ENCODE measurements at regions not wholly inside any gene's neighbourhood (a gene's known extent, or its start where the extent isn't known, plus 50 kb on each side); places are given as distances from the start of the nearest gene placed in this dataset.

DNA sequence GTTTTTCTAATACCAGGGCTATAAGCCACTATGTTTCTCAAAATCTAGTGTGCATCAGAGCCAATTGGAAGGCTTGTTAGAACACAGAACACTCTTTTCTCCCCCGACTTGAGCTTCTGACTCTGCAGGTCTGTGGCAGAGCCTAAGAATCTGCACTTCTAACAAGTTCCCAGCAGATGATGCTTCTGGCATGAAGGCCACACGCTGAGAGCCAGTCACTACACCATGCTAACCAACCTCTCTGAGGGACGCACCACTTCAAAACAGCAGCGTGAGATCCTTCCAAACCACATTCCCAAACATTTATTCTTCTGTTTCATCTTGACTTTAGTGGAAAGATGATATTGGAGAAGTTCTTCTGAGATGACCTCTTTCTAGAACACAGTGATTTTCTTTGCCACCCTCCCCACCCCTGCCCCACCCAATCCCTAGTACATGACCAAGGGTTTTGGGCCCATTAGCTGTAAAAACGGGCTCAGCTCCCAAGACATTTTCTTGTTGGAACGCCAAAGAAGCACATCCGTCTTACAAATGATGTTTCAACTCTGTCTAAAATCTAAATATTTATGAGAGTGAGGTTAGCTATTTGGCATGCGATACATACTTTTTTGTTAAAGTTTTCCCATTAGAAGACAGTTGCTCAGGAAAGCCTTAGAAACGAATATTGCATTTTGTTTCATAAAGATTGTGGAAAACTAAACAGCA lies 391.9 kb downstream of the TMEM182 start:
- no peak overlapping the region for H3K27ac Mint-ChIP-seq
- ATAC-seq (ENCODE audit: low read depth) (no peak), DNase-seq (no peak)
- peaks cover 22% of the 10 kb centered on the region for H3K27me3 Mint-ChIP-seq
- H3K4me1 Mint-ChIP-seq: peaks cover 10% of the 10 kb centered on the region
- POLR2A ChIA-PET: no interaction called here
- H3K4me3 Mint-ChIP-seq: no peak overlapping the region
- peaks cover 6% of the 10 kb centered on the region for H3K9me3 Mint-ChIP-seq
- H3K36me3 Mint-ChIP-seq: peaks cover 10% of the 10 kb centered on the region

DNA sequence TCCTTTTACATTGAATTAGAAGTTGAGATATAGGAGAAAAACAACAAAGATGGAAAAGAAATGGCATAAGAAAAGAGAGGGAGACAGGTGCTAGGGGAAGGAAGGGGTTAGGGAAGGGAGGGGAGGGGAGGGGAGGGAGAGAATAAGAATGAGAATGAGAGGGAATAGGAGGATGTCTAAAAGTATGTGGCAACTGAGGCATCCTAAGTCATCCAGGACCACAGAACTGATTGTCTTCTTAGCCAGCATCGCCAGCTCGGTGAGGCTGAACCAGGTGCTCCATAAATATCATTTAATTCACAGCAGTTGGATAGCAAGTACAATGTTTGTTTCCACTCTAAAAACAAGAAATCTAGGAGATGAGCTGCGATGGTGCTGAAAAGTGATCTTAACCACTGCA lies 393.5 kb downstream of the TMEM182 start:
- no peak overlapping the region for H3K27ac Mint-ChIP-seq
- H3K9me3 Mint-ChIP-seq: peaks cover 5% of the 10 kb centered on the region
- no peak for DNase-seq
- no peak overlapping the region for H3K4me3 Mint-ChIP-seq
- ATAC-seq (ENCODE audit: low read depth): no peak
- peaks cover 26% of the 10 kb centered on the region for H3K27me3 Mint-ChIP-seq
- H3K4me1 Mint-ChIP-seq: peaks cover 12% of the 10 kb centered on the region
- peaks cover 10% of the 10 kb centered on the region for H3K36me3 Mint-ChIP-seq
- POLR2A ChIA-PET: no interaction called here

DNA sequence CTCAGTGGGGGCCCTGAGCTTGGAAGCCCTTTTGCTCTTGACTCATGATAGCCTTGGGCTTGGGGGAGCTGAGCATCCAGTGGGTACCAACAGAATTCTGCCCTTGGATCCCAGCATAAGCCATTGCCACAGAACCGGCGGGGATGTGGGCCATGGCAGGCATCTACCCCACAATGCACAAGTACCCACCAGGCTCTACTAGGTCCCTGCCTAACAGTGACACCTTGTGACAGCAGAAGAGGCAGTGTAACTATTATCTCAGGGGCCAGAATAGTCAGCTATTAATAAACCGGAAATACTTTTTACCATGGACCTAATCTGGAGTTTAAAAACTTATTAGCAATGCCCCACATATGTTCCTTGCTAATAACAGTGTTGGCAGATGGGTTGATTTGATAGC lies 397.2 kb downstream of the TMEM182 start:
- DNase-seq (no peak), ATAC-seq (ENCODE audit: low read depth) (no peak)
- Mint-ChIP-seq H3K27me3 (peaks cover 22% of the 10 kb centered on the region), H3K9me3 (no peaks in the 10 kb centered on the region), H3K36me3 (no peaks in the 10 kb centered on the region), H3K4me3 (no peak overlapping the region), H3K4me1 (peaks cover 3% of the 10 kb centered on the region), H3K27ac (no peak overlapping the region)
- POLR2A ChIA-PET: no interaction called here

DNA sequence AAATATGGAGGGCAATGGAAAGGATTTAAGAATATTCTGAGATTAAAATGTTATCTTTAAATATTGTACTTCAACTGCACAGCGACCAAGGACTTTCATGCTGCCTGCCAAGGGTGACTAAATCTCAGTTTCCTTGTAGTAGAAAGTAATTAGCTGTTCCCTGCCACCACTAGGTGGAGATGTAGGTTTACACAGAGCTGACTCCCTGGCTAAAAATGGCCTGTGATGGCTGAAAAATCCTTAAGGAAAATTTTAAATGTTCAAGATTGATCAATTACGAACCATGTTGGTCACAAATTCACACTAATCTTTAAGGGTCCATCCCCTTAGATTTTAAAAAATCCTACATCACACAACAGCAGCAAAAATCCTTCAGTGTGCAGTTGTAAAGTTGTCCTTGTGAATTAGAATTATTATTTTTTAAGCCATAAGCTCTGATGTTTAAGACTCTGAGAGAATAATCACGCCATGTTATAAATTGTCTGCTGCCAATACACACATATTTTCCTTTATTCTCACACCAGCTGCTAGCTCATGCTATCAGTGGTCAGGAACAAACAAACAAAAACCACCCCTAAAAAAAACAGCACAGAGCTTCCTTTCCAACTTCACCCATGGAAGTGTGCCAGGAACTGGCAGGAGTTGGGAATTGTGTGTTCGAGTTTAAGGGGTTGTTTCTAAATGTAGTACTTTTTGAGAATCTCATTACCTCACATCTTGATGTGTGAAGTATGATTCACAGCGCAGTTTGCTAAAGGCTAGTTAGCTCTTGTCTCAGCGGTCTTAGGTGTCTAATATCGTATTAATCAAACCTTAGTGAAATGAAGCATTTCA lies 399.8 kb downstream of the TMEM182 start:
- Mint-ChIP-seq H3K9me3 (no peaks in the 10 kb centered on the region), H3K27ac (no peak overlapping the region), H3K4me1 (peaks cover 3% of the 10 kb centered on the region), H3K36me3 (no peaks in the 10 kb centered on the region), H3K27me3 (peaks cover 14% of the 10 kb centered on the region), H3K4me3 (no peak overlapping the region)
- POLR2A ChIA-PET: no interaction called here
- ATAC-seq (ENCODE audit: low read depth) (no peak), DNase-seq (no peak)

DNA sequence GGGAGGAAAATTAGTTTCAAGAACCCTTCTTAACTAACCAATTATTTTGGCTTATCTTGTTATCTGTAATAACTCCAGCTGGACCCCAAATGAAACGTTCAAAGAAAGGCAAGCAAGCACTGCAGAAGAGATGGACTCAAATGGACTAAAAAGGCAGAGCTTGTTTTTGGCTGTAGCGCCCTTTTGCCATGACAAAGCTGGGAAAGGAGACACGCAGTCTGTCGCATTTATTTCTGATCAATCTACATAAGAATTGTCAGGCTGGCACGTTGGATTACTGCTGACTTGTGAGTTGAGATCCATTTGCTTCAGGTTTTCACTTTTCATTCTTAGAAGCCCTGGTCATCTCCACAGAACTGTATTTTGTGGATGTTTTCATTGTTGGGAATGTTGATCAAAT lies 402.9 kb downstream of the TMEM182 start:
- no peak overlapping the region for H3K27ac Mint-ChIP-seq
- ATAC-seq (ENCODE audit: low read depth) (no peak), DNase-seq (no peak)
- no peak overlapping the region for H3K4me3 Mint-ChIP-seq
- peaks cover 7% of the 10 kb centered on the region for H3K27me3 Mint-ChIP-seq
- H3K36me3 Mint-ChIP-seq: no peaks in the 10 kb centered on the region
- no peaks in the 10 kb centered on the region for H3K9me3 Mint-ChIP-seq
- POLR2A ChIA-PET: no interaction called here
- H3K4me1 Mint-ChIP-seq: no peaks in the 10 kb centered on the region

DNA sequence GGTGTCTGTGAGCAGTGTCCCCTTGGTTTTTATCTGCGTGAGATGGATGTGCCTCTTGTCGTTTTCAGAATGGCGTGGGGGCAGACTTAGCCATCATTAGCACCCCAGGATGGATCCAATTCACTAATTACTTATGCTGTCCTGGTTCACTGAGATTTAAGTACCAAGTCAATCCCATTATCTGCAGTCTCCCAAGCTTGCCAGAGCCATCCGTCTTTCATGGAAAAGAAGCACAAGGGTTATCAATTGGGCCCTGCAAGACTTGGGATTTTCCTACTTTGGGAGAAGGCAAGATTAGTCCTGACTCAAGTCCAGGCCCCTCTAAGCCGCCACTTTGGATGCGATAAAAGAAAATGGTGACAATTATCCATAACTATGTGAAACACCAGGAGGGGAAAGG lies 404.0 kb downstream of the TMEM182 start:
- Mint-ChIP-seq H3K4me3 (no peak overlapping the region), H3K27ac (no peak overlapping the region), H3K36me3 (no peaks in the 10 kb centered on the region), H3K4me1 (no peaks in the 10 kb centered on the region), H3K9me3 (no peaks in the 10 kb centered on the region), H3K27me3 (peaks cover 6% of the 10 kb centered on the region)
- ATAC-seq (ENCODE audit: low read depth) (no peak), DNase-seq (no peak)
- POLR2A ChIA-PET: no interaction called here

DNA sequence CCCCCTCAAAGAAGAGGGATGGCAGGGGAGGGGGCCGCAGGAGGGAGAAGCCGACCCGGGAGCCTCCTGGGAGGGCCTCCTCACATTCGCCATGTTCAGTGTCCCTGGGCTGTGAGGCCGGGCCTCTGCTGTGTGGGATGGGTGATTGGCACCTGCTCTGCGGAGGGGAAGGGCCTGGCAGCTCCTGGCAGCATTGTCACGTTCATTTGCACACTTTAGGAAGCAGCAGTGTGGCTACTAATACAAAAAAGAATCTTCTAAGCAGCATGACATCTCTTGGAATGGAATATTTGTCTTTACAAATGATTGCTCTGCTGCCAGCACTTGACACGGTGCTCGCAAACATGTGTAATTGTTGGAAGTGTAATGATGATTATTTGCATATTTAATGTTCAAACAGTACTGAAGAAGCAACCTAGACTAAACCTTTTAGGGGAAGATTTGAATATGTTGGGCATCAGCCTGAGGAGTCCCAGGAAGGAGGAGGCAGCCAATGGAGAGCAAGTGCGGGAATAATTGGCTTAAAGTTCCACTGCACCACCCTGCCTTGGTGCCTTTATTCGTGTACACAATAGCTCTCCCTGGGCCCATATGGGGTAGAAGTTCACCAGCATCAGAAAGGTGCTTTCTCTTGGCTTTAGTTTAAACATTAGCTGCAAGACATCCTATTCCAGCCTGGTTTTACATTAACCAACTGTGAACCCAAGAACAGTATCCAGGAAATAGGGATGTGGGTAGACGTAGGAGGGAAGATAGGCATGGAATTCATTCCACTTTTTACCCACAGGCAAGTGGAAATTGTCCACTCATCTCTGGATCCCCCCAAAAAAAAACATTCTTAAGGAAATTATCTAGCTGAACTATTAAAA lies 404.9 kb downstream of the TMEM182 start:
- no peaks in the 10 kb centered on the region for H3K36me3 Mint-ChIP-seq
- no peaks in the 10 kb centered on the region for H3K4me1 Mint-ChIP-seq
- no peak overlapping the region for H3K4me3 Mint-ChIP-seq
- DNase-seq (no peak), ATAC-seq (ENCODE audit: low read depth) (no peak)
- no peaks in the 10 kb centered on the region for H3K9me3 Mint-ChIP-seq
- POLR2A ChIA-PET: no interaction called here
- no peak overlapping the region for H3K27ac Mint-ChIP-seq
- H3K27me3 Mint-ChIP-seq: peaks cover 6% of the 10 kb centered on the region

DNA sequence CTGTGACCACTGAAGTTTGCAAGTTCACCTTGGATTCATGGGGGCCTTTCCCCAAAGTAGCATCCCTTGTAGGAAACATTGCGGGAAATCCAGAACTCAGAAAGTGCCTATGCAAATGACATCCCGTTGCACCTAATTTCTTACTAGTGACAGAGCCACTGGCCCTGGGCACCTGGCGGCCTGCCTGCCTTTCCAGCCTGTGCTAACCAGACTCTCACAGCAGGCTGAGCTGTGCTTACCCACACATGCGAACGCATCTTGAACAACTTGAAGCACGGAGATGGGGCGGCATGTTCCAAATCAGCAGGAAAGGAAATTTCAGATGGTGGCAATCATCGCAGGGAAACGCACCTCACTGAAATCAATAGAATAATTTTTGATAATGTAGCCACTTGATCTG lies 405.8 kb downstream of the TMEM182 start:
- Mint-ChIP-seq H3K27me3 (peaks cover 6% of the 10 kb centered on the region), H3K9me3 (no peaks in the 10 kb centered on the region), H3K36me3 (no peaks in the 10 kb centered on the region), H3K4me1 (no peaks in the 10 kb centered on the region), H3K4me3 (no peak overlapping the region), H3K27ac (no peak overlapping the region)
- POLR2A ChIA-PET: no interaction called here
- DNase-seq: no peak
- ATAC-seq (ENCODE audit: low read depth): no peak

DNA sequence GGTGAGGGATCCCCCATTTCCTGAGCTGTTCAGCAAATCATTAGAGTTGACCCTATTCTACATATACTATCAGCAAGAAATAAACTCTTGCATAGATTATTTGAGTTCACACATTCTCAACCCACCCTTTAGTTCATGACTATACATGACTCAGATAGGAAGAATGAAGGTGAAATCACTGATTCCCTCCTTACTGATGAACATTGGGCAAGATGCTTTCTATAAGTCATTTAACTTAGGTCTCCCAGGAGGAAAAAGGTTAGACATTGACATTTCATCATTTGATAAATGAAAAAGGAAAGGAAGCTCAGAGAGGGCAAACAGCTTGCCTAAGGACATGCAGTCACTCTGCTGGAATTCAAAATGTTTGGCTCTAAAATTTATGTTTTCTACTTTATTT lies 408.0 kb downstream of the TMEM182 start:
- Mint-ChIP-seq H3K27me3 (peaks cover 3% of the 10 kb centered on the region), H3K36me3 (no peaks in the 10 kb centered on the region), H3K4me1 (no peaks in the 10 kb centered on the region), H3K9me3 (no peaks in the 10 kb centered on the region), H3K27ac (no peak overlapping the region), H3K4me3 (no peak overlapping the region)
- ATAC-seq (ENCODE audit: low read depth) (no peak), DNase-seq (no peak)
- POLR2A ChIA-PET: no interaction called here

DNA sequence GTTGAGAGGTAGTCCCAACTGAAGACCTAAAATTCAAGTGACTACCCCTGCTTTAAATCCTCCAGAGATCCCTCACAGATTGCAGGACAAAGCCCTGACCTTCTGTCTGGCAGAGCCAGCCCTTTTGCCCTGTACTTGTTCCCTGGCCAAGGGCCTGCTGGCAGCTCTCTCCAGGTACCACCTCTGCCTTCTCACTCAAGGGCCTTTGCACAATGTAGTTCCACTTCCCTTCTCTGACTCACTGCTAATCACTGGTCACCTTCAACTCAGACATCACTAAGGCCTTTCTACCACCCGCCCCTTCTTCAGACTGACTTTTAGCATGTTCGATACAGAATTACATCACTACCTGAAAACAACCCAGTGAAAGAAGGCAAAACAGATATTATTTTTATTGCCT lies 411.0 kb downstream of the TMEM182 start:
- ATAC-seq (ENCODE audit: low read depth) (no peak), DNase-seq (no peak)
- peaks cover 2% of the 10 kb centered on the region for H3K9me3 Mint-ChIP-seq
- H3K27ac Mint-ChIP-seq: no peak overlapping the region
- H3K36me3 Mint-ChIP-seq: no peaks in the 10 kb centered on the region
- H3K4me3 Mint-ChIP-seq: no peak overlapping the region
- POLR2A ChIA-PET: no interaction called here
- H3K4me1 Mint-ChIP-seq: no peaks in the 10 kb centered on the region
- peaks cover 9% of the 10 kb centered on the region for H3K27me3 Mint-ChIP-seq

DNA sequence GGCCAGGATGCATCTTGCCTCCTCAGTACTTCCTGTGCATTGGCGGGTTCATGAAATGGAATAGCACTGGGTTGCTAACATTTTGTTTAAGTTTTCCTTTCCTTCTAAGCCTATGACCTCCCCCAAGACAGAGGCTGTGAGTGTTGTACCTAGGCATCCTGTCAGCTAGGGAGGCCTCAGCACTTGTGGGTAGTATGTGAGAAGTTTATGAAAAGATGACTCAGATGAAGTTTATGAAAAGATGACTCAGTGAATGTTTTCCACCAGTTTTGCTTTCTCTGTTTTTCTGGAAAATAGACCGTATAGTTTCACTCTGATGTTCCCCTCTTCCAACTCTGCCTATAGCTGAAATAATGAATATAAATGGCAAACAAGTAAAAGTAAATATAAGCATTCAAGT lies 412.9 kb downstream of the TMEM182 start:
- H3K27ac Mint-ChIP-seq: no peak overlapping the region
- peaks cover 2% of the 10 kb centered on the region for H3K9me3 Mint-ChIP-seq
- DNase-seq: no peak
- H3K4me1 Mint-ChIP-seq: no peaks in the 10 kb centered on the region
- no peaks in the 10 kb centered on the region for H3K36me3 Mint-ChIP-seq
- POLR2A ChIA-PET: no interaction called here
- no peak for ATAC-seq (ENCODE audit: low read depth)
- peaks cover 8% of the 10 kb centered on the region for H3K27me3 Mint-ChIP-seq
- H3K4me3 Mint-ChIP-seq: no peak overlapping the region

DNA sequence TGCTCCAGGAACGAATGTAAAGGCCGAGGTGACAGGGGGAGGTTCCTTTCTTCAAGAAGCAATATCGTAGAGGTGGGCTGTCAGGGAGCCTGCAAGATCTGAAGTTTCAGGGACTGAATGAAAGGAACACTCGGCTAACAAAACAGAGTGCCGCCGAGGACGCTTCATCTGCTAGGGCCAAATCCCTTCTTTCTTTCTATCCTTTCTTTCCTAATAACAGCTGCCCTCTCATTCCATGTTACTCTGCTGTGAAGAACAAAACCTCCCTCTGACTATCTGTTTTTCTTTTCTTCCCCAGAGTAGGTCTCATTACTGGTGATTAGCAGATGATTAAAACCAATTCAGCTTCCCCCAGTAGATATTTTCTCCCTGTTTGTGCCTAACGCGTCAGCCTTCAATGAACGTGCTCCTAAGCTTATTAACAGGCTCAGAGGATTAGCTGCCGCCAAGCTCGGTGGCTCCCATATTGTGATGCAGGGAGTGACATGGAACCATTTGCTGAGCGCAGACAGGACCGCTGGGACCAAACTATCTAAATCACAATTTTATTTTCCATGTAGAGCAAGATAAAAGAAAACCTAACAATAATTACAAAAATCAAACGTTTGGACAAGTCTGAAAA lies 414.6 kb downstream of the TMEM182 start:
- POLR2A ChIA-PET: no interaction called here
- Mint-ChIP-seq H3K27ac (no peak overlapping the region), H3K9me3 (peaks cover 2% of the 10 kb centered on the region), H3K27me3 (peaks cover 6% of the 10 kb centered on the region), H3K4me1 (no peaks in the 10 kb centered on the region), H3K4me3 (no peak overlapping the region), H3K36me3 (no peaks in the 10 kb centered on the region)
- no peak for DNase-seq
- no peak for ATAC-seq (ENCODE audit: low read depth)

DNA sequence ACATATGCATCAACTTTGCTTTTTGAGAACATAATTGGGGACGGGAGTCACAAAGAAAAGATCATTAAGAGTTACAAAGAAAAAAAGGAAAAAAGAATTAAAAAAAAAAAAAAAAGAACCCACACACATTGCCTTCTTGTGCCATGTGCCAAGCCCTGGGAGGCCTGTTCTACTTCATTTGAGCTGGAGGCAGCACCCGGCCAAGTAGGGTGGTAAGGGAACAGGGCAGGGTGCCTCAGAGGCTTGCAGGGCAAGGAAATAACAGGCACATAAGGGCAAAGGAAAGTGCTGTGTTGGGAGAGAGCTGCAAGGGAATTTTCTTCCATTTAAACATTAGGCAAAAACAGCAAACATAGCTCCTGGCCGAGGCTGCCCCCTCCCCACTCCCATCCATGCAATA lies 418.0 kb downstream of the TMEM182 start:
- H3K27me3 Mint-ChIP-seq: peaks cover 6% of the 10 kb centered on the region
- H3K4me3 Mint-ChIP-seq: no peak overlapping the region
- no peak overlapping the region for H3K27ac Mint-ChIP-seq
- POLR2A ChIA-PET: no interaction called here
- no peaks in the 10 kb centered on the region for H3K4me1 Mint-ChIP-seq
- DNase-seq (no peak), ATAC-seq (ENCODE audit: low read depth) (no peak)
- H3K9me3 Mint-ChIP-seq: peaks cover 2% of the 10 kb centered on the region
- H3K36me3 Mint-ChIP-seq: no peaks in the 10 kb centered on the region

Data from activated naive CD8-positive, alpha-beta T cell treated with anti-CD3 and anti-CD28 coated beads, Interleukin-2, amount 10 ng/mL, durations not matched to agents 7 days and 5 days (primary cell).